IMR-90 (cell line): ENCODE measurements at regions not wholly inside any gene's neighbourhood (a gene's known extent, or its start where the extent isn't known, plus 50 kb on each side); places are given as distances from the start of the nearest gene placed in this dataset.

Experiments used
- ATAC-seq: fragments of 200-7000 bp; cut with Tn5 transposase; 2 replicates; pipeline ENCODE4 v1.9.1; 2020; ENCODE audit warnings: low read depth, mild to moderate bottlenecking, moderate library complexity
- BruUV-seq: library from RNA; stranded (reverse); fragments of 400-500 nt; replicated peaks from 2 replicates; lab custom pipeline; 2021; lab: Mats Ljungman, UMichigan
- CTCF ChIA-PET: fragments of 300-600 bp; formaldehyde crosslinking; extraction: SDS; loops from one replicate; lab custom pipeline; 2021; ENCODE audit warnings: antibody characterized with exemption; lab: Yijun Ruan, JAX
- POLR2A ChIA-PET: fragments of 300-600 bp; sonication (Branson Sonifier 250); formaldehyde crosslinking; loops from one replicate; lab custom pipeline; 2022; ENCODE audit warnings: antibody characterized with exemption; ENCODE audit not compliant: unreplicated experiment; lab: Charles Lee
- DNase-seq: peaks from one replicate; pipeline ENCODE4 v3.0.0; 2013
- H2AFZ ChIP-seq: replicated peaks from 2 replicates; pipeline ENCODE3; 2013; ENCODE audit warnings: low read length, mild to moderate bottlenecking; ENCODE audit not compliant: poor library complexity
- H2AK5ac ChIP-seq: 2 replicates; pipeline ENCODE4 v1.6.1; 2013; ENCODE audit warnings: low read depth, low read length, inconsistent platforms
- H2AK9ac ChIP-seq: replicated peaks from 2 replicates; pipeline ENCODE3; 2013; ENCODE audit warnings: mild to moderate bottlenecking, low read depth, low read length, moderate library complexity; ENCODE audit not compliant: poor library complexity
- H2BK120ac ChIP-seq: 2 replicates; pipeline ENCODE4 v1.6.1; 2013; ENCODE audit warnings: low read depth, low read length, inconsistent platforms
- H2BK15ac ChIP-seq: 3 replicates; pipeline ENCODE4 v1.6.1; 2013; ENCODE audit warnings: low read depth, low read length, inconsistent platforms
- H2BK20ac ChIP-seq: 2 replicates; pipeline ENCODE4 v1.6.1; 2013; ENCODE audit warnings: low read depth, mild to moderate bottlenecking, inconsistent platforms, low read length, moderate library complexity
- H2BK5ac ChIP-seq: 2 replicates; pipeline ENCODE4 v1.6.1; 2013; ENCODE audit warnings: mild to moderate bottlenecking, low read depth, low read length, inconsistent platforms; ENCODE audit not compliant: poor library complexity, severe bottlenecking
- H3K14ac ChIP-seq: replicated peaks from 2 replicates; pipeline ENCODE4 v1.6.1; 2013; ENCODE audit warnings: low read depth, low read length, inconsistent platforms
- H3K18ac ChIP-seq: 2 replicates; pipeline ENCODE4 v1.6.1; 2013; ENCODE audit warnings: low read depth, low read length, control low read depth
- H3K23ac ChIP-seq: 2 replicates; pipeline ENCODE4 v1.6.1; 2013; ENCODE audit warnings: low read depth, low read length, inconsistent platforms
- H3K27ac ChIP-seq: 2 replicates; pipeline ENCODE4 v1.5.1; 2013; ENCODE audit warnings: mild to moderate bottlenecking, control low read depth, low read length; ENCODE audit not compliant: insufficient read depth
- H3K27me3 ChIP-seq: 2 replicates; pipeline ENCODE4 v1.6.1; 2013; ENCODE audit warnings: low read length; ENCODE audit not compliant: control insufficient read depth, insufficient read depth
- H3K36me3 ChIP-seq: 2 replicates; pipeline ENCODE4 v1.6.1; 2013; ENCODE audit warnings: low read length, mixed read lengths; ENCODE audit not compliant: control insufficient read depth, insufficient read depth
- H3K4ac ChIP-seq: 2 replicates; pipeline ENCODE4 v1.6.1; 2013; ENCODE audit warnings: low read depth, low read length, inconsistent platforms
- H3K4me1 ChIP-seq: 2 replicates; pipeline ENCODE4 v1.6.1; 2013; ENCODE audit warnings: low read length, mixed read lengths; ENCODE audit not compliant: control insufficient read depth, insufficient read depth
- H3K4me2 ChIP-seq: 2 replicates; pipeline ENCODE4 v1.6.1; 2013; ENCODE audit warnings: low read depth, mild to moderate bottlenecking, control low read depth, low read length, moderate library complexity
- H3K4me3 ChIP-seq: 2 replicates; pipeline ENCODE4 v1.5.1; 2013; ENCODE audit warnings: low read depth, mild to moderate bottlenecking, control low read depth, low read length, moderate library complexity; ENCODE audit not compliant: insufficient read depth
- H3K56ac ChIP-seq: 2 replicates; pipeline ENCODE4 v1.6.1; 2013; ENCODE audit warnings: low read length, inconsistent platforms; ENCODE audit not compliant: insufficient read depth; ENCODE audit errors: extremely low read depth
- H3K79me1 ChIP-seq, 2 experiments: 2 replicates each; pipeline ENCODE4 v1.6.1; 2013; ENCODE audit warnings: low read length in 2 of 2, inconsistent platforms in 1 of 2, low read depth in 1 of 2
- H3K9ac ChIP-seq: 2 replicates; pipeline ENCODE4 v1.6.1; 2013; ENCODE audit warnings: low read depth, low read length, control low read depth
- H3K9me1 ChIP-seq: 2 replicates; pipeline ENCODE4 v1.6.1; 2013; ENCODE audit warnings: low read length, inconsistent platforms; ENCODE audit not compliant: insufficient read depth
- H3K9me3 ChIP-seq: 2 replicates; pipeline ENCODE4 v1.6.1; 2013; ENCODE audit warnings: low read length; ENCODE audit not compliant: control insufficient read depth, insufficient read depth
- H4K20me1 ChIP-seq: 2 replicates; pipeline ENCODE4 v1.6.1; 2013; ENCODE audit warnings: low read length, inconsistent platforms; ENCODE audit not compliant: insufficient read depth
- H4K5ac ChIP-seq: 2 replicates; pipeline ENCODE4 v1.6.1; 2013; ENCODE audit warnings: mild to moderate bottlenecking, low read depth, low read length, control low read depth
- H4K8ac ChIP-seq, 2 experiments: 2 replicates each; pipeline ENCODE4 v1.6.1; 2013; ENCODE audit warnings: low read depth in 2 of 2, low read length in 2 of 2, control low read depth in 1 of 2, inconsistent platforms in 1 of 2
- H4K91ac ChIP-seq: 2 replicates; pipeline ENCODE4 v1.6.1; 2013; ENCODE audit warnings: low read depth, low read length, inconsistent platforms; ENCODE audit not compliant: insufficient read depth
- BHLHE40 ChIP-seq: fragments of 150-350 bp; IDR thresholded peaks from 2 replicates; pipeline ENCODE4 v1.6.1; 2016; ENCODE audit warnings: mild to moderate bottlenecking, low read depth, low read length
- CEBPB ChIP-seq: IDR thresholded peaks from 2 replicates; pipeline ENCODE4 v1.6.1; 2012; ENCODE audit warnings: low read depth, low read length, improper control_type of control experiment
- CTCF ChIP-seq: conservative IDR thresholded peaks from 2 replicates; pipeline ENCODE4 v1.5.1; 2012; ENCODE audit warnings: mild to moderate bottlenecking, low read depth, low read length, improper control_type of control experiment
- ELK1 ChIP-seq: fragments of 150-350 bp; IDR thresholded peaks from 2 replicates; pipeline ENCODE4 v1.6.1; 2016; ENCODE audit warnings: low read depth, mild to moderate bottlenecking, low read length, moderate library complexity, borderline replicate concordance
- FOS ChIP-seq: fragments of 150-350 bp; IDR thresholded peaks from 2 replicates; pipeline ENCODE4 v1.6.1; 2016; ENCODE audit warnings: low read depth, low read length
- MAFK ChIP-seq: IDR thresholded peaks from 2 replicates; pipeline ENCODE4 v1.6.1; 2012; ENCODE audit warnings: low read depth, low read length, improper control_type of control experiment
- MAZ ChIP-seq: IDR thresholded peaks from 2 replicates; pipeline ENCODE4 v1.6.1; 2012; ENCODE audit warnings: low read depth, mild to moderate bottlenecking, low read length, improper control_type of control experiment, moderate library complexity, borderline replicate concordance
- MXI1 ChIP-seq: IDR thresholded peaks from 2 replicates; pipeline ENCODE4 v1.6.1; 2012; ENCODE audit warnings: low read depth, mild to moderate bottlenecking, low read length, moderate library complexity, borderline replicate concordance
- NFE2L2 ChIP-seq: fragments of 150-350 bp; IDR thresholded peaks from 2 replicates; pipeline ENCODE4 v1.6.1; 2016; ENCODE audit warnings: low read depth, mild to moderate bottlenecking, low read length
- POLR2A ChIP-seq: IDR thresholded peaks from 2 replicates; pipeline ENCODE4 v1.6.1; 2012; ENCODE audit warnings: mild to moderate bottlenecking, low read depth, low read length
- RAD21 ChIP-seq: IDR thresholded peaks from 2 replicates; pipeline ENCODE4 v1.6.1; 2012; ENCODE audit warnings: low read length, improper control_type of control experiment
- RFX5 ChIP-seq: IDR thresholded peaks from 2 replicates; pipeline ENCODE4 v1.8.0; 2012; ENCODE audit warnings: low read depth, mild to moderate bottlenecking, low read length, moderate library complexity
- SMC3 ChIP-seq: fragments of 150-350 bp; IDR thresholded peaks from 2 replicates; pipeline ENCODE4 v1.6.1; 2016; ENCODE audit warnings: low read depth, mild to moderate bottlenecking, antibody characterized with exemption, low read length, moderate library complexity
- USF2 ChIP-seq: fragments of 150-350 bp; IDR thresholded peaks from 2 replicates; pipeline ENCODE4 v1.6.1; 2017; ENCODE audit warnings: mild to moderate bottlenecking, antibody characterized with exemption, low read length, low read depth
- WGBS, 2 experiments: methylation state at CpG; one replicate each; pipeline versions ENCODE4 v1.1.5 to v1.1.7; 2013; ENCODE audit warnings: missing lambda C conversion rate in 2 of 2; ENCODE audit not compliant: insufficient read length in 1 of 2; ENCODE audit errors: extremely low coverage in 2 of 2; 5-methylcytosine and 5-hydroxymethylcytosine counted together
- dilution Hi-C: fragments of 300-500 bp; cut with HindIII; formaldehyde crosslinking; loops from one replicate; pipeline ENCODE4 v1.14.3; 2018; ENCODE audit warnings: low sequenced_read_pairs; ENCODE audit not compliant: unreplicated experiment
- in situ Hi-C: fragments of 300-500 bp; cut with MboI; formaldehyde crosslinking; loops from 3 replicates; pipeline ENCODE4 v1.14.3; 2019; ENCODE audit warnings: low sequenced_read_pairs, inconsistent platforms, mixed read lengths
- intact Hi-C: fragments of 100-400 bp; cut with micrococcal nuclease; formaldehyde crosslinking; loops from 2 replicates; pipeline ENCODE4 v1.10.0; 2022

GRCh38 chr4:3709846-3710441, 56.2 kb upstream of the ADRA2C start:
- H2BK120ac ChIP-seq: no peak overlapping the region
- no peak for TF ChIP-seq CTCF
- no peak for TF ChIP-seq SMC3
- TF ChIP-seq CEBPB: no peak
- no peak for TF ChIP-seq NFE2L2
- TF ChIP-seq BHLHE40: no peak
- no peak for TF ChIP-seq ELK1
- TF ChIP-seq MAZ: no peak
- TF ChIP-seq MXI1: no peak
- TF ChIP-seq FOS: no peak
- TF ChIP-seq RAD21: no peak
- TF ChIP-seq MAFK: no peak
- TF ChIP-seq RFX5: no peak
- TF ChIP-seq USF2: no peak
- no peak for TF ChIP-seq POLR2A
- in situ Hi-C loops (no loop called here), dilution Hi-C loops (no loop called here), intact Hi-C loops (no loop called here)
- no peak overlapping the region for H4K8ac ChIP-seq
- H3K36me3 ChIP-seq: no peaks in the 10 kb centered on the region
- H3K4me2 ChIP-seq: no peak overlapping the region
- no peak overlapping the region for H3K4ac ChIP-seq
- H3K9ac ChIP-seq: no peak overlapping the region
- no peaks in the 10 kb centered on the region for H3K9me3 ChIP-seq
- no peak overlapping the region for H3K23ac ChIP-seq
- CTCF ChIA-PET: no interaction called here
- no peak overlapping the region for H3K56ac ChIP-seq
- H3K79me1 ChIP-seq: no peaks in the 10 kb centered on the region
- BruUV-seq: no TSS peak
- H3K18ac ChIP-seq: no peak overlapping the region
- H3K27me3 ChIP-seq: peaks cover 29% of the 10 kb centered on the region
- H3K4me1 ChIP-seq: no peaks in the 10 kb centered on the region
- no peak overlapping the region for H4K91ac ChIP-seq
- POLR2A ChIA-PET: interaction anchor here (0.6 kb wide), 1 partner anchor 820 kb away, joined by 4 read pairs; no protein-coding TSS in a partner anchor
- H4K5ac ChIP-seq: no peak overlapping the region
- H2BK15ac ChIP-seq: no peak overlapping the region
- H4K20me1 ChIP-seq: no peaks in the 10 kb centered on the region; the same call in 1 of the 2 replicates
- peaks cover 3% of the 10 kb centered on the region; the same call in 1 of the 2 replicates for H3K9me1 ChIP-seq
- no peak overlapping the region for H3K14ac ChIP-seq
- no peak overlapping the region for H3K27ac ChIP-seq
- no peak overlapping the region for H3K4me3 ChIP-seq
- 68% methylated on average over 7 of the region's 18 CpGs; no CpG with 5 or more reads in 1 of the 2 experiments for WGBS, 2 experiments
- H2BK5ac ChIP-seq: no peak overlapping the region
- no peak overlapping the region for H2AK9ac ChIP-seq
- no peak for ATAC-seq
- no peak overlapping the region for H2BK20ac ChIP-seq
- H2AFZ ChIP-seq: no peak overlapping the region
- H2AK5ac ChIP-seq: no peak overlapping the region
- DNase-seq: no peak
